Uterus (tissue), 3 donors: ENCODE measurements at regions not wholly inside any gene's neighbourhood (a gene's known extent, or its start where the extent isn't known, plus 50 kb on each side); places are given as distances from the start of the nearest gene placed in this dataset.

Source experiments
- DNase-seq, 2 donors: peaks; one replicate each; pipeline ENCODE4 v3.0.0-alpha.2; 2019 to 2020
- H3K27ac ChIP-seq, 2 donors: fragments of 200-600 bp; sonication (generic); 1 replicate in 1 of 2; 2 replicates in 1 of 2; pipeline ENCODE4 v1.5.1; 2016 to 2018
- H3K27me3 ChIP-seq, 2 donors: fragments of 200-600 bp; sonication (generic); one replicate each; pipeline ENCODE4 v1.5.1; 2018 to 2019; ENCODE audit warnings: control low read depth in 1 of 2
- H3K36me3 ChIP-seq, 2 donors: fragments of 200-600 bp; sonication (generic); one replicate each; pipeline ENCODE4 v1.5.1; 2019; ENCODE audit warnings: control low read depth in 1 of 2
- H3K4me1 ChIP-seq, 2 donors: fragments of 200-600 bp; sonication (generic); one replicate each; pipeline ENCODE4 v1.5.1; 2018 to 2019; ENCODE audit warnings: control low read depth in 1 of 2
- H3K4me3 ChIP-seq, 2 donors: fragments of 200-600 bp; sonication (generic); 1 replicate in 1 of 2; 2 replicates in 1 of 2; pipeline ENCODE4 v1.5.1; 2018 to 2019; ENCODE audit warnings: mild to moderate bottlenecking in 1 of 2
- H3K9me3 ChIP-seq, 2 donors: fragments of 200-600 bp; sonication (generic); one replicate each; pipeline ENCODE4 v1.5.1; 2019; ENCODE audit warnings: control low read depth in 1 of 2
- CTCF ChIP-seq, 4 experiments: fragments of 200-600 bp in 2 of 4; fragments of 450-650 bp in 2 of 4; sonication (generic) in 2 of 4; IDR thresholded peaks; one replicate each; pipeline ENCODE4 v1.5.1; 2016 to 2019; ENCODE audit warnings: antibody characterized with exemption in 4 of 4, mild to moderate bottlenecking in 2 of 4, moderate library complexity in 1 of 4
- POLR2A ChIP-seq, 2 donors: fragments of 450-650 bp; IDR thresholded peaks; one replicate each; pipeline ENCODE4 v1.6.1; 2016; ENCODE audit warnings: antibody characterized with exemption in 2 of 2, mild to moderate bottlenecking in 1 of 2, moderate library complexity in 1 of 2
- intact Hi-C: fragments of 100-400 bp; cut with DNase I; formaldehyde crosslinking; loops from one replicate; pipeline ENCODE4 v1.15.1; 2023; ENCODE audit warnings: low total_unique reads
- donor health status: DM: yes; HTN: yes; CAD: no.

- intact Hi-C loops: no loop called here
- TF ChIP-seq CTCF (IDR thresholded peaks at IDR 0.05) (no peak), POLR2A (IDR thresholded peaks at IDR 0.05) (no peak)
- Histone ChIP-seq H3K4me1 (no peaks in the 10 kb centered on the region), H3K4me3 (no peak overlapping the region), H3K27me3 (no peaks in the 10 kb centered on the region), H3K36me3 (no peaks in the 10 kb centered on the region), H3K9me3 (no peaks in the 10 kb centered on the region), H3K27ac (no peak overlapping the region)
- no peak for DNase-seq
Observed at GRCh38 chr4:124872659-124873058, 160.1 kb upstream of the ANKRD50 start.

GRCh38 chr4:124869961-124870495 is 157.5 kb upstream of the ANKRD50 start:
- Histone ChIP-seq H3K36me3 (no peaks in the 10 kb centered on the region), H3K9me3 (no peaks in the 10 kb centered on the region), H3K4me1 (no peaks in the 10 kb centered on the region), H3K4me3 (no peak overlapping the region), H3K27me3 (no peaks in the 10 kb centered on the region), H3K27ac (no peak overlapping the region)
- intact Hi-C loops: no loop called here
- no peak for DNase-seq
- TF ChIP-seq CTCF (IDR thresholded peaks at IDR 0.05): no peak
- no peak for TF ChIP-seq POLR2A (IDR thresholded peaks at IDR 0.05)

- no peaks in the 10 kb centered on the region for H3K27me3 ChIP-seq
- no peak overlapping the region for H3K4me3 ChIP-seq
- no peak overlapping the region for H3K27ac ChIP-seq
- H3K4me1 ChIP-seq: no peaks in the 10 kb centered on the region
- no peak for TF ChIP-seq POLR2A (IDR thresholded peaks at IDR 0.05)
- no peak for TF ChIP-seq CTCF (IDR thresholded peaks at IDR 0.05)
- DNase-seq: no peak
- no peaks in the 10 kb centered on the region for H3K9me3 ChIP-seq
- H3K36me3 ChIP-seq: no peaks in the 10 kb centered on the region
- intact Hi-C loops: no loop called here
Observed at GRCh38 chr4:124868495-124868894, 156.0 kb upstream of the ANKRD50 start.

GRCh38 chr4:124867536-124867935 is 155.0 kb upstream of the ANKRD50 start:
- no peak for TF ChIP-seq POLR2A (IDR thresholded peaks at IDR 0.05)
- no peak for TF ChIP-seq CTCF (IDR thresholded peaks at IDR 0.05)
- no peak overlapping the region for H3K4me3 ChIP-seq
- no peaks in the 10 kb centered on the region for H3K27me3 ChIP-seq
- H3K4me1 ChIP-seq: no peaks in the 10 kb centered on the region
- H3K27ac ChIP-seq: no peak overlapping the region
- H3K36me3 ChIP-seq: no peaks in the 10 kb centered on the region
- DNase-seq: no peak
- intact Hi-C loops: no loop called here
- H3K9me3 ChIP-seq: no peaks in the 10 kb centered on the region

- Histone ChIP-seq H3K4me1 (no peaks in the 10 kb centered on the region), H3K27ac (no peak overlapping the region), H3K27me3 (no peaks in the 10 kb centered on the region), H3K36me3 (no peaks in the 10 kb centered on the region), H3K4me3 (no peak overlapping the region), H3K9me3 (no peaks in the 10 kb centered on the region)
- intact Hi-C loops: no loop called here
- no peak for DNase-seq
- no peak for TF ChIP-seq CTCF (IDR thresholded peaks at IDR 0.05)
- no peak for TF ChIP-seq POLR2A (IDR thresholded peaks at IDR 0.05)
Observed at GRCh38 chr4:124866301-124866700, 153.8 kb upstream of the ANKRD50 start.
